IPS-18c (cell line): ENCODE measurements at regions not wholly inside any gene's neighbourhood (a gene's known extent, or its start where the extent isn't known, plus 50 kb on each side); places are given as distances from the start of the nearest gene placed in this dataset.

ENCODE experiments used
- H3K4me3 ChIP-seq: 2 replicates; pipeline ENCODE4 v1.7.0; 2013; ENCODE audit warnings: low read depth, mild to moderate bottlenecking, low read length, moderate library complexity; ENCODE audit not compliant: insufficient read depth
- H3K9me3 ChIP-seq: one replicate; pipeline ENCODE4 v1.6.1; 2013; ENCODE audit warnings: mild to moderate bottlenecking, low read length, moderate library complexity; ENCODE audit not compliant: control insufficient read depth, insufficient read depth

GRCh38 chr6:105941621-105942412, 144.3 kb upstream of the PRDM1 start:
- H3K9me3 ChIP-seq, result no peaks in the 10 kb centered on the region

GRCh38 chr6:105940990-105941389, 145.1 kb upstream of the PRDM1 start:
- Histone ChIP-seq H3K9me3 (no peaks in the 10 kb centered on the region), H3K4me3 (no peak overlapping the region)

More at GRCh38 chr6:105941621-105942412, 144.3 kb upstream of the PRDM1 start:
- no peak overlapping the region for H3K4me3 ChIP-seq

GRCh38 chr6:105936972-105937371, 149.2 kb upstream of the PRDM1 start:
- H3K4me3 ChIP-seq, result no peak overlapping the region

GRCh38 chr6:105935416-105935815, 150.7 kb upstream of the PRDM1 start:
- no peak overlapping the region for H3K4me3 ChIP-seq
- no peaks in the 10 kb centered on the region for H3K9me3 ChIP-seq

More at GRCh38 chr6:105936972-105937371, 149.2 kb upstream of the PRDM1 start:
- no peaks in the 10 kb centered on the region for H3K9me3 ChIP-seq

- H3K4me3 ChIP-seq, result no peak overlapping the region
- no peaks in the 10 kb centered on the region for H3K9me3 ChIP-seq
These were observed 151.4 kb upstream of the PRDM1 start for GRCh38 chr6:105934708-105935107.

GRCh38 chr6:105932440-105932839, 153.7 kb upstream of the PRDM1 start:
- no peaks in the 10 kb centered on the region for H3K9me3 ChIP-seq
- no peak overlapping the region for H3K4me3 ChIP-seq

- Histone ChIP-seq H3K9me3 (no peaks in the 10 kb centered on the region), H3K4me3 (no peak overlapping the region)
These were observed 156.5 kb upstream of the PRDM1 start for GRCh38 chr6:105929626-105930025.

GRCh38 chr6:105926318-105926717, 159.8 kb upstream of the PRDM1 start:
- Histone ChIP-seq H3K4me3 (no peak overlapping the region), H3K9me3 (no peaks in the 10 kb centered on the region)

GRCh38 chr6:105925706-105926105, 160.4 kb upstream of the PRDM1 start:
- Histone ChIP-seq H3K9me3 (no peaks in the 10 kb centered on the region), H3K4me3 (no peak overlapping the region)

GRCh38 chr6:105921781-105922180, 164.4 kb upstream of the PRDM1 start:
- Histone ChIP-seq H3K9me3 (no peaks in the 10 kb centered on the region), H3K4me3 (no peak overlapping the region)

GRCh38 chr6:105920071-105920470, 166.1 kb upstream of the PRDM1 start:
- H3K9me3 ChIP-seq, result no peaks in the 10 kb centered on the region
- no peak overlapping the region for H3K4me3 ChIP-seq

- Histone ChIP-seq H3K4me3 (no peak overlapping the region), H3K9me3 (no peaks in the 10 kb centered on the region)
These were observed 169.0 kb upstream of the PRDM1 start for GRCh38 chr6:105917038-105917695.

- H3K4me3 ChIP-seq, result no peak overlapping the region
- peaks cover 4% of the 10 kb centered on the region for H3K9me3 ChIP-seq
These were observed 175.0 kb upstream of the PRDM1 start for GRCh38 chr6:105911106-105911629.

- Histone ChIP-seq H3K9me3 (peaks cover 4% of the 10 kb centered on the region), H3K4me3 (no peak overlapping the region)
These were observed 177.0 kb upstream of the PRDM1 start for GRCh38 chr6:105909106-105909505.

- H3K9me3 ChIP-seq, result peaks cover 4% of the 10 kb centered on the region
- no peak overlapping the region for H3K4me3 ChIP-seq
These were observed 178.1 kb upstream of the PRDM1 start for GRCh38 chr6:105907991-105908390.

- Histone ChIP-seq H3K4me3 (no peak overlapping the region), H3K9me3 (peaks cover 4% of the 10 kb centered on the region)
These were observed 178.8 kb upstream of the PRDM1 start for GRCh38 chr6:105907301-105907700.

- Histone ChIP-seq H3K9me3 (no peaks in the 10 kb centered on the region), H3K4me3 (no peak overlapping the region)
These were observed 183.6 kb upstream of the PRDM1 start for GRCh38 chr6:105902401-105903031.

GRCh38 chr6:105901583-105901982, 184.6 kb upstream of the PRDM1 start:
- Histone ChIP-seq H3K4me3 (no peak overlapping the region), H3K9me3 (no peaks in the 10 kb centered on the region)
